ENCODE measurements at regions not wholly inside any gene's neighbourhood (a gene's known extent, or its start where the extent isn't known, plus 50 kb on each side); places are given as distances from the start of the nearest gene placed in this dataset.

GRCh38 chr7:20521243-20521642 is 94.2 kb upstream of the ABCB5 start:
- H3K27ac Mint-ChIP-seq = no peak overlapping the region
- no peak overlapping the region for H3K4me3 Mint-ChIP-seq
- TF ChIP-seq, protein P1, sequence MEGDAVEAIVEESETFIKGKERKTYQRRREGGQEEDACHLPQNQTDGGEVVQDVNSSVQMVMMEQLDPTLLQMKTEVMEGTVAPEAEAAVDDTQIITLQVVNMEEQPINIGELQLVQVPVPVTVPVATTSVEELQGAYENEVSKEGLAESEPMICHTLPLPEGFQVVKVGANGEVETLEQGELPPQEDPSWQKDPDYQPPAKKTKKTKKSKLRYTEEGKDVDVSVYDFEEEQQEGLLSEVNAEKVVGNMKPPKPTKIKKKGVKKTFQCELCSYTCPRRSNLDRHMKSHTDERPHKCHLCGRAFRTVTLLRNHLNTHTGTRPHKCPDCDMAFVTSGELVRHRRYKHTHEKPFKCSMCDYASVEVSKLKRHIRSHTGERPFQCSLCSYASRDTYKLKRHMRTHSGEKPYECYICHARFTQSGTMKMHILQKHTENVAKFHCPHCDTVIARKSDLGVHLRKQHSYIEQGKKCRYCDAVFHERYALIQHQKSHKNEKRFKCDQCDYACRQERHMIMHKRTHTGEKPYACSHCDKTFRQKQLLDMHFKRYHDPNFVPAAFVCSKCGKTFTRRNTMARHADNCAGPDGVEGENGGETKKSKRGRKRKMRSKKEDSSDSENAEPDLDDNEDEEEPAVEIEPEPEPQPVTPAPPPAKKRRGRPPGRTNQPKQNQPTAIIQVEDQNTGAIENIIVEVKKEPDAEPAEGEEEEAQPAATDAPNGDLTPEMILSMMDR (IDR thresholded peaks at IDR 0.05) = no peak
- H3K9me3 ChIP-seq (ENCODE audit: control insufficient read depth, insufficient read depth, low read length) = no peaks in the 10 kb centered on the region
- no peak for DNase-seq
- peaks cover 2 to 4% of the 10 kb centered on the region in 2 donors for H3K9me3 Mint-ChIP-seq
- intact Hi-C loops (cut with micrococcal nuclease) = no loop called here
- no peaks in the 10 kb centered on the region for H3K36me3 Mint-ChIP-seq
- H3K4me1 Mint-ChIP-seq = no peaks in the 10 kb centered on the region
- no peaks in the 10 kb centered on the region for H3K36me3 ChIP-seq (ENCODE audit: control insufficient read depth, insufficient read depth, low read length)
- H3K4me3 ChIP-seq (ENCODE audit: low read length) = no peak overlapping the region
- H3K27ac ChIP-seq (ENCODE audit: low read length) = no peak overlapping the region
- H3K27me3 ChIP-seq (ENCODE audit: control insufficient read depth, insufficient read depth, low read length) = no peaks in the 10 kb centered on the region
- 100% methylated on average over 1 of the region's 1 CpG for WGBS (ENCODE audit: insufficient coverage)
- ATAC-seq = no peak
- no peaks in the 10 kb centered on the region for H3K4me1 ChIP-seq (ENCODE audit: control insufficient read depth, insufficient read depth, low read length)
- H3K27me3 Mint-ChIP-seq (ENCODE audit: low read depth in 2 of 2) = no peaks in the 10 kb centered on the region

- intact Hi-C loops (cut with micrococcal nuclease) = no loop called here
- no peaks in the 10 kb centered on the region for H3K36me3 ChIP-seq (ENCODE audit: control insufficient read depth, insufficient read depth, low read length)
- no peaks in the 10 kb centered on the region for H3K4me1 ChIP-seq (ENCODE audit: control insufficient read depth, insufficient read depth, low read length)
- no peaks in the 10 kb centered on the region for H3K27me3 ChIP-seq (ENCODE audit: control insufficient read depth, insufficient read depth, low read length)
- TF ChIP-seq, protein P1 (IDR thresholded peaks at IDR 0.05) = no peak
- Mint-ChIP-seq H3K9me3 (peaks cover 5 to 7% of the 10 kb centered on the region in 2 donors), H3K4me1 (no peaks in the 10 kb centered on the region), H3K27me3 (ENCODE audit: low read depth in 2 of 2) (no peaks in the 10 kb centered on the region), H3K36me3 (no peaks in the 10 kb centered on the region), H3K4me3 (no peak overlapping the region), H3K27ac (no peak overlapping the region)
- H3K4me3 ChIP-seq (ENCODE audit: low read length) = no peak overlapping the region
- H3K27ac ChIP-seq (ENCODE audit: low read length) = no peak overlapping the region
- DNase-seq = no peak
- WGBS (ENCODE audit: insufficient coverage) = 86% methylated on average over 2 of the region's 2 CpGs
- H3K9me3 ChIP-seq (ENCODE audit: control insufficient read depth, insufficient read depth, low read length) = peaks cover 6% of the 10 kb centered on the region
- ATAC-seq = no peak
Measured at GRCh38 chr7:20529260-20529659, 86.2 kb upstream of the ABCB5 start.

GRCh38 chr7:20532890-20533289 is 82.6 kb upstream of the ABCB5 start:
- ATAC-seq = no peak
- H3K9me3 Mint-ChIP-seq = peaks cover 2 to 4% of the 10 kb centered on the region in 2 donors
- H3K27me3 Mint-ChIP-seq (ENCODE audit: low read depth in 2 of 2) = no peaks in the 10 kb centered on the region
- H3K4me1 ChIP-seq (ENCODE audit: control insufficient read depth, insufficient read depth, low read length) = no peaks in the 10 kb centered on the region
- no peak overlapping the region for H3K4me3 ChIP-seq (ENCODE audit: low read length)
- TF ChIP-seq, protein P1 (IDR thresholded peaks at IDR 0.05) = no peak
- intact Hi-C loops (cut with micrococcal nuclease) = no loop called here
- H3K36me3 ChIP-seq (ENCODE audit: control insufficient read depth, insufficient read depth, low read length) = no peaks in the 10 kb centered on the region
- H3K27me3 ChIP-seq (ENCODE audit: control insufficient read depth, insufficient read depth, low read length) = no peaks in the 10 kb centered on the region
- no peak overlapping the region for H3K4me3 Mint-ChIP-seq
- WGBS (ENCODE audit: insufficient coverage) = 87% methylated on average over 4 of the region's 5 CpGs
- peaks cover 6% of the 10 kb centered on the region for H3K9me3 ChIP-seq (ENCODE audit: control insufficient read depth, insufficient read depth, low read length)
- H3K4me1 Mint-ChIP-seq = no peaks in the 10 kb centered on the region
- H3K27ac ChIP-seq (ENCODE audit: low read length) = no peak overlapping the region
- no peak for DNase-seq
- no peaks in the 10 kb centered on the region for H3K36me3 Mint-ChIP-seq
- H3K27ac Mint-ChIP-seq = no peak overlapping the region

- Mint-ChIP-seq H3K9me3 (peaks cover 0 to 2% of the 10 kb centered on the region in 2 donors), H3K4me1 (no peaks in the 10 kb centered on the region), H3K4me3 (no peak overlapping the region), H3K27me3 (ENCODE audit: low read depth in 2 of 2) (no peaks in the 10 kb centered on the region), H3K27ac (no peak overlapping the region), H3K36me3 (no peaks in the 10 kb centered on the region)
- ATAC-seq (no peak), DNase-seq (no peak)
- Histone ChIP-seq H3K27ac (ENCODE audit: low read length) (no peak overlapping the region), H3K27me3 (ENCODE audit: control insufficient read depth, insufficient read depth, low read length) (no peaks in the 10 kb centered on the region), H3K36me3 (ENCODE audit: control insufficient read depth, insufficient read depth, low read length) (no peaks in the 10 kb centered on the region), H3K4me3 (ENCODE audit: low read length) (no peak overlapping the region), H3K4me1 (ENCODE audit: control insufficient read depth, insufficient read depth, low read length) (no peaks in the 10 kb centered on the region), H3K9me3 (ENCODE audit: control insufficient read depth, insufficient read depth, low read length) (no peaks in the 10 kb centered on the region)
- intact Hi-C loops (cut with micrococcal nuclease) = no loop called here
- TF ChIP-seq, protein P1 (IDR thresholded peaks at IDR 0.05) = no peak
Measured at GRCh38 chr7:20534543-20534942, 80.9 kb upstream of the ABCB5 start.

All from natural killer cell (primary cell).